GM12872 (cell line): ENCODE measurements at regions not wholly inside any gene's neighbourhood (a gene's known extent, or its start where the extent isn't known, plus 50 kb on each side); places are given as distances from the start of the nearest gene placed in this dataset.

Source experiments
- TF ChIP-seq, protein P1 (sequence below): IDR thresholded peaks from 3 replicates; pipeline ENCODE4 v1.5.1; 2011; ENCODE audit warnings: low read depth, mild to moderate bottlenecking, low read length, moderate library complexity; ENCODE audit not compliant: insufficient read depth

GRCh38 chr1:106995970-106996369 is 60.5 kb upstream of the PRMT6 start:
- TF ChIP-seq, protein P1, sequence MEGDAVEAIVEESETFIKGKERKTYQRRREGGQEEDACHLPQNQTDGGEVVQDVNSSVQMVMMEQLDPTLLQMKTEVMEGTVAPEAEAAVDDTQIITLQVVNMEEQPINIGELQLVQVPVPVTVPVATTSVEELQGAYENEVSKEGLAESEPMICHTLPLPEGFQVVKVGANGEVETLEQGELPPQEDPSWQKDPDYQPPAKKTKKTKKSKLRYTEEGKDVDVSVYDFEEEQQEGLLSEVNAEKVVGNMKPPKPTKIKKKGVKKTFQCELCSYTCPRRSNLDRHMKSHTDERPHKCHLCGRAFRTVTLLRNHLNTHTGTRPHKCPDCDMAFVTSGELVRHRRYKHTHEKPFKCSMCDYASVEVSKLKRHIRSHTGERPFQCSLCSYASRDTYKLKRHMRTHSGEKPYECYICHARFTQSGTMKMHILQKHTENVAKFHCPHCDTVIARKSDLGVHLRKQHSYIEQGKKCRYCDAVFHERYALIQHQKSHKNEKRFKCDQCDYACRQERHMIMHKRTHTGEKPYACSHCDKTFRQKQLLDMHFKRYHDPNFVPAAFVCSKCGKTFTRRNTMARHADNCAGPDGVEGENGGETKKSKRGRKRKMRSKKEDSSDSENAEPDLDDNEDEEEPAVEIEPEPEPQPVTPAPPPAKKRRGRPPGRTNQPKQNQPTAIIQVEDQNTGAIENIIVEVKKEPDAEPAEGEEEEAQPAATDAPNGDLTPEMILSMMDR, result no peak

DNA sequence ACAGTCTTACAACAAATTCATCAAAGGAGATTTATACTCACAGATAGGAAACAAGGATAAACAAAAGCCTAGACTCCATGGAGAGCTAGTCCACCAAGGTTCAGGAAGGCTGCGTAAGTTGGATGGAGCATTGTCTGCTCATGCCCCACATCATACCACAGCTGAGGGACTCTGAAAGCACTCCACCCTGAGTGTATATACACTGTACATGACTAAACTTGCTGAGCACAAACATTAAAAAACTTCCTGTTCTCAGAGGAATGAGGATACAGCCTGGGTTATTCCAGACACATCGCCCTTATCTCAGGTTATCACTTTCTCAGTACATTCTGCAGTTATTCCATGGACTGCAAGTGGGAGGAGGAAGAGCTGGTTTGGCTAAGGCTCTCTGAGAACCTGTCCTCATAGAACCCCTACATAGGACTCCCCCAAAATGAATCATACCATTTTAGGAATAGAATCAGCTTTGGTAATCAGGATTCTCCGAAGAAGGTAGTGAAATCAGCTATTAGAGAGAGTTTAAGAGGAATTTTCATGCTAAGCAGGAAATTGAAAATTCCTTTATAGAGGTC is 58.0 kb upstream of the PRMT6 start:
- TF ChIP-seq, protein P1, result no peak

- TF ChIP-seq, protein P1, result no peak
Observed at GRCh38 chr1:107000902-107001301, 55.6 kb upstream of the PRMT6 start.

DNA sequence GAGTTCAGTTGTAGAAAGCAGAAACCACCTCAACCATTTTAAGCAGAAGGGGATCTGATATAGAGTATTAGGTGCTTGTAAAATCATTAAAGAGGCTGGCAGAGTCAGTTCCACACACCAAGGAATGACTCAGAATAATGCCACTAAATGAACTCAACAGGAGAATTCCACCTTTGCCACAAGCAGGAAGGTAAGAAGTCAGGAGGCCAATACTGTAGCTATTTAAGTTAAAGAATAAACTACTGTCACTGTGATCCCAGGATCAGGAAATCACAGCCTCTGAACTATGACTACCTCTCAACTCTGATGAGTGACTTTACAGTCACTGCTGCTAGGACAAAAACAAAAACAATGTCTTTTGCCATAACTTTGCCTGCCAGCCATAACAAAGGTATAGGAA is 52.5 kb upstream of the PRMT6 start:
- TF ChIP-seq, protein P1, result no peak

- TF ChIP-seq, protein P1, result no peak
Observed at GRCh38 chr1:107004421-107004820, 52.1 kb upstream of the PRMT6 start.
